Dedifferentiated amniotic fluid mesenchymal stem cell (primary cell): ENCODE measurements at regions not wholly inside any gene's neighbourhood (a gene's known extent, or its start where the extent isn't known, plus 50 kb on each side); places are given as distances from the start of the nearest gene placed in this dataset.
A peak's percentile ranks its signal among the peaks of the same experiment; 100 is the strongest.
"Not testable (repeated sequence)": the region's sequence is repeated elsewhere in the genome, so short reads cannot be mapped to it uniquely, and the experiment has no call there.

Source experiments
- DNase-seq: peaks from one replicate; pipeline ENCODE4 v3.0.0-alpha.2; 2016; ENCODE audit errors: extremely low spot score

DNA sequence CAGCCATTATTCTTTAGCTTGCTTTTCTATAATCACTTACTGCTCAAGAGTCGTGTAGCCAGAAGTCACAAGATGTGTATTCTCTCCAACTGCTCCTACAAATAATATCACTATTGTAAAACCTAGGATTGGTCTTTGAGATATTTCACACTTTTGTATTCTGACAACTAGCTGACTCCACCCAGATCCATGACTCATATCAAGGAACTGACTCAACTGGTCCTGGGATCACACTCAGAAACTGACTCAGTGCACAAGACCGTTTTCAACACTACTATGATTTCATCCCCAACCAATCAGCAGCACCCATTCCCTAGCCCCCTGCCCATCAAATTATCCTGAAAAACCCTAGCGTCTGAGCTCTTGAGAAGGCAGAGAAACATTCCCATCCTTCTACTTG, 56.5 kb upstream of the ORC5 start:
- DNase-seq = no peak

DNA sequence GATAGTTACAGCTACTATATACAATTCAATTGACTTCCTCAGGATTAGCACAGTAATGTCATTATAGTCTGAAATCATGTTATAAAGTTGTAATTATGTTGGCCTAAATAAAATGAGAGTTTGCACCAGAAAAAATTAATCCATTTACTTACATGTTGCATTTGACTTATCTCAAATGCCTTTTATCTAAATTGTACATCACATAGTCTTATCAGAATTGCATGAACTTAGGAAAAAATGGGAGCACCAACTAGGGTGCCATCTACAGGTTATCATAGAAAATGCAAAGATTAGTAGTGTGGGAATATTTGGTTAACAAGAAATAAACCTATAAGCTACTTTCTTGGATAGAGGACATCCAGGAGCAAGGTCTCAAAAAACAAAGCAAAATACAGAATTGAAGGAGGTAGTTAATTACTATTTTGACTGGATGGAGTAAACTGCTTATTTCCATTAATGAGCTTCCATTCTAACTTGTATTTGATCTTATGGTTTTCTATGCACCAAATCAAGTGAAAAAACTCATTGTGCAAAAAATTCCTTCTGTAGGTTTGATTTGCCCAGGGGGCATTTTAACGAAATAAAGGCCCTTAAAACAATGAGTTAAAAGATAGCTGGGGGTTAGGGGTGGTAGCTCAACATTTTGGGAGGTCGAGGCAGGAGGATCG, 60.0 kb upstream of the ORC5 start:
- DNase-seq = no peak

DNA sequence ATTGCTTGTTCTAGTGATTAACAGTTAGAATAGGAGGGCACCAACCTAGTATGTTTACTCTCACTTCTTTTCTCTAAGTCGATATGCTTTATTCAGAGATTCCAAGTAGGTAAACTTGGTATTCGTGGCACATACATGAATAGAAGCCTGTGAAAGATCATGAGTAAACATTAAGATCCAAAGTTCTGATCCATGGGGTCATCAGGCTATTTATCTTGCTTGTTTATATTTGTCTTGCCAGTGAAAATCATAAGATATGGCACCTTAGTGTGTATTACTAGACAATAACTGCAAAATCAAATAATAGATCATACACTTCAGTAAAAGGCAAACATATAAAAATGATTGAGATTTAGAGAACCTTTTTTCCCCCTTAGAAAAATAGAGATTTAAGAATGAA, 56.5 kb upstream of the LHFPL3 start:
- no peak for DNase-seq

DNA sequence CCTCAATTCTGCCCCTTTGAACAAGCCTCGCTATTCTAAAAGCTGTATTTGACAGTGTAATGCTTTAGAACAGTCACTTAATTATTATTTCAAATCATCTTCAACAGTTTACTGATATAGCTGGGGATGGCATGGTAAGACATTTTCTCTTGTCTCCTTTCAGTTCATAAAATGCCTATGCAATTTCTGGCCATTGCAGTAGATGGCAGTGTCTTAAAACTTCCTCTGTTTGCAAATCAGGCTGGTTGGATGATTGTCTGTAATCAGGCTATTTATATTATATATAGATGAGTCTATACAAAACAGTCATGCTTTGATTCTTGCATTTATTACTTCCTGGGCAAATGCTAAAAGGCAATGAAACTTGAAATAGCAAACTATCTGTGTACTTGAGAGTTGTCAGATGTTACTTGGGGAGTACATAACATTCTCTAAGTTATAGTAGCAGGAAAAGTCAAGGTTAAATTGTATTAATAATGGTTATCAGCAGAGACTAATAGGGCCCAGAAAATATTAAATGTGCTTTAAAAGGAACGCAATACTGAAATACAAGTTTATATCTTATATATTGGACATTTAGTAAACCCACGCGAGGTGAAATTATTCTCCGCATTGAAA, 55.5 kb upstream of the LHFPL3 start:
- peak; percentile 34 for DNase-seq

DNA sequence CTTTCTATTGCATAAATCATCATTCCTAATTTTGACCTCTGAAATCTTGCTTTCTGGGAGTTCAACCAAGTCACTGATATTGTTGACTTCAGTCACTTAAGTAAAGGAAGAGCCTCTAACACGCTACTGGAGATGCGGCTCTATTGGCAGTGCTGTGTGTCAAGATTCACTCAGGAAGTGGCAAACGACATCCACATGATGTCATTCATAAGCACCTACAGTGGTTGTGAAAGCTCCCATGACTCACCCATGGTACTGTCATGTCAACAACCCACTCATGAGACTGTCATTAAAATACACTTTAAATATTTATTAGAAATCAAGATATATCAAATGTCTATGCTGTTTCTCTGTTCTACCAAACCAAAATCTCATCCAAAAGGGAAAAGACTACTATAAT, 52.5 kb upstream of the LHFPL3 start:
- DNase-seq = no peak

DNA sequence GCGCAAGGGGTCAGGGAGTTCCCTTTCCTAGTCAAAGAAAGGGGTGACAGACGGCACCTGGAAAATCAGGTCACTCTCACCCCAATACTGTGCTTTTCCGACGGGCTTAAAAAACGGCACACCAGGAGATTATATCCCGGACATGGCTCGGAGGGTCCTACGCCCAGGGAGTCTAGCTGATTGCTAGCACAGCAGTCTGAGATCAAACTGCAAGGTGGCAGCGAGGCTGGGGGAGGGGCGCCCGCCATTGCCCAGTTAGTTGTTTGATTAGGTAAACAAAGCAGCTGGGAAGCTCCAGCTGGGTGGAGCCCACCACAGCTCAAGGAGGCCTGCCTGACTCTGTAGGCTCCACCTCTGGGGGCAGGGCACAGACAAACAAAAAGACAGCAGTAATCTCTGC, 51.7 kb upstream of the LHFPL3 start:
- DNase-seq = not testable (repeated sequence)
